ENCODE measurements at regions not wholly inside any gene's neighbourhood (a gene's known extent, or its start where the extent isn't known, plus 50 kb on each side); places are given as distances from the start of the nearest gene placed in this dataset.

- TF ChIP-seq CTCF (IDR thresholded peaks at IDR 0.05) (no peak), POLR2A (IDR thresholded peaks at IDR 0.05) (no peak)
Measured at GRCh38 chr7:18420748-18421147, 74.8 kb upstream of the HDAC9 start.
